Choroid plexus epithelial cell (primary cell): ENCODE measurements at regions not wholly inside any gene's neighbourhood (a gene's known extent, or its start where the extent isn't known, plus 50 kb on each side); places are given as distances from the start of the nearest gene placed in this dataset.

Experiments
- DNase-seq: peaks from one replicate; pipeline ENCODE4 v3.0.0-alpha.2; 2010; ENCODE audit warnings: low read depth
- H3K4me3 ChIP-seq: 2 replicates; pipeline ENCODE4 v1.5.1; 2011; ENCODE audit warnings: low read depth, mild to moderate bottlenecking, control low read depth, low read length, moderate library complexity
- CTCF ChIP-seq: conservative IDR thresholded peaks from 2 replicates; pipeline ENCODE4 v1.5.1; 2011; ENCODE audit warnings: low read depth, mild to moderate bottlenecking, control low read depth, inconsistent platforms, low read length, moderate library complexity

GRCh38 chr10:130557181-130557845 lies 421.1 kb downstream of the GLRX3 start:
- DNase-seq: no peak
- no peak for TF ChIP-seq CTCF

GRCh38 chr10:130558746-130559546 lies 422.8 kb downstream of the GLRX3 start:
- TF ChIP-seq CTCF: no peak
- no peak overlapping the region for H3K4me3 ChIP-seq
- DNase-seq: no peak

More at GRCh38 chr10:130557181-130557845, 421.1 kb downstream of the GLRX3 start:
- H3K4me3 ChIP-seq: no peak overlapping the region

- no peak overlapping the region for H3K4me3 ChIP-seq
- DNase-seq: no peak
- TF ChIP-seq CTCF: no peak
These were observed 423.3 kb downstream of the GLRX3 start for GRCh38 chr10:130559547-130559880.

- no peak for DNase-seq
- TF ChIP-seq CTCF: no peak
These were observed 423.9 kb downstream of the GLRX3 start for GRCh38 chr10:130560116-130560515.

GRCh38 chr10:130560573-130560972 lies 424.4 kb downstream of the GLRX3 start:
- DNase-seq: no peak
- no peak for TF ChIP-seq CTCF

More at GRCh38 chr10:130560116-130560515, 423.9 kb downstream of the GLRX3 start:
- no peak overlapping the region for H3K4me3 ChIP-seq

GRCh38 chr10:130561681-130562080 lies 425.5 kb downstream of the GLRX3 start:
- DNase-seq: no peak
- no peak overlapping the region for H3K4me3 ChIP-seq
- no peak for TF ChIP-seq CTCF

More at GRCh38 chr10:130560573-130560972, 424.4 kb downstream of the GLRX3 start:
- no peak overlapping the region for H3K4me3 ChIP-seq
